Activated CD8-positive, alpha-beta T cell treated with anti-CD3 and anti-CD28 coated beads for 36 hours (primary cell): ENCODE measurements at regions not wholly inside any gene's neighbourhood (a gene's known extent, or its start where the extent isn't known, plus 50 kb on each side); places are given as distances from the start of the nearest gene placed in this dataset.

Source experiments
- ATAC-seq: fragments of 200-7000 bp; cut with Tn5 transposase; one replicate; pipeline ENCODE4 v1.10.0; 2021; ENCODE audit warnings: mild to moderate bottlenecking, moderate library complexity
- CTCF ChIA-PET: fragments of 350-600 bp; sonication (Branson Sonifier 250); formaldehyde crosslinking; loops from one replicate; lab custom pipeline; 2021; ENCODE audit warnings: antibody characterized with exemption; lab: Charles Lee
- POLR2A ChIA-PET: fragments of 350-600 bp; sonication (Branson Sonifier 250); formaldehyde crosslinking; loops from one replicate; lab custom pipeline; 2021; ENCODE audit warnings: antibody characterized with exemption; lab: Charles Lee
- DNase-seq: peaks from one replicate; pipeline ENCODE4 v3.0.0-alpha.2; 2020
- H3K27ac Mint-ChIP-seq: one replicate; pipeline ENCODE4 v1.8.0; 2021; ENCODE audit warnings: mild to moderate bottlenecking, mixed read lengths
- H3K27me3 Mint-ChIP-seq: one replicate; pipeline ENCODE4 v1.8.0; 2021; ENCODE audit warnings: mixed read lengths
- H3K36me3 Mint-ChIP-seq: one replicate; pipeline ENCODE4 v1.8.0; 2021; ENCODE audit warnings: low read depth, mixed read lengths
- H3K4me1 Mint-ChIP-seq: one replicate; pipeline ENCODE4 v1.8.0; 2021; ENCODE audit warnings: low read depth, mixed read lengths
- H3K4me3 Mint-ChIP-seq: one replicate; pipeline ENCODE4 v1.8.0; 2021; ENCODE audit warnings: mild to moderate bottlenecking, moderate library complexity, mixed read lengths
- H3K9me3 Mint-ChIP-seq: one replicate; pipeline ENCODE4 v1.8.0; 2021; ENCODE audit warnings: mixed read lengths
- intact Hi-C: fragments of 100-400 bp; cut with micrococcal nuclease; formaldehyde crosslinking; loops from one replicate; pipeline ENCODE4 v1.10.0; 2022
- TF ChIP-seq, protein P1 (sequence below): fragments of 200-600 bp; IDR thresholded peaks from one replicate; pipeline ENCODE4 v1.8.0; 2022; ENCODE audit warnings: antibody characterized with exemption, mild to moderate bottlenecking

DNA sequence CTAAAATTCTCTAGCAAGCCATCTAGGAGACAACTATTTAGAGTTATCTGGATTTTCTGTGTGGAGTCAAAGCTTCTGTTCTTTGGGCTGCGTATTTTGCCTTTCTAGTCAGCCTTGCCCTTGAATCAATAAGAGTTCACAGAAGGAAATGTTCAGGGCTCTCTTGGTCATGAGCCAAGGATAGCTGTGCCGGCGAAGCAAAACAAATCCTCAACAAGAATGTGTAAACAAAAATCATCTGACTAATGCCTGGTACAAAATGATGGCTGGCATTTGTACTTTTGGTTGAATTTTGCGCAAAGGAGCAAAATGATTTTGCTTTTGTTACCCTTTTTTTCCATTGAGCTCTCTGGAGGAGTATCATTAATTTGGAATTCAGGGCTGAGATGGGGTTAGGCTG, 171.1 kb downstream of the DACT1 start:
- intact Hi-C loops: no loop called here
- H3K36me3 Mint-ChIP-seq: no peaks in the 10 kb centered on the region
- ATAC-seq: no peak
- no peaks in the 10 kb centered on the region for H3K4me1 Mint-ChIP-seq
- no peak for DNase-seq
- H3K9me3 Mint-ChIP-seq: no peaks in the 10 kb centered on the region
- H3K27me3 Mint-ChIP-seq: peaks cover 4% of the 10 kb centered on the region
- no peak overlapping the region for H3K27ac Mint-ChIP-seq
- TF ChIP-seq, protein P1, sequence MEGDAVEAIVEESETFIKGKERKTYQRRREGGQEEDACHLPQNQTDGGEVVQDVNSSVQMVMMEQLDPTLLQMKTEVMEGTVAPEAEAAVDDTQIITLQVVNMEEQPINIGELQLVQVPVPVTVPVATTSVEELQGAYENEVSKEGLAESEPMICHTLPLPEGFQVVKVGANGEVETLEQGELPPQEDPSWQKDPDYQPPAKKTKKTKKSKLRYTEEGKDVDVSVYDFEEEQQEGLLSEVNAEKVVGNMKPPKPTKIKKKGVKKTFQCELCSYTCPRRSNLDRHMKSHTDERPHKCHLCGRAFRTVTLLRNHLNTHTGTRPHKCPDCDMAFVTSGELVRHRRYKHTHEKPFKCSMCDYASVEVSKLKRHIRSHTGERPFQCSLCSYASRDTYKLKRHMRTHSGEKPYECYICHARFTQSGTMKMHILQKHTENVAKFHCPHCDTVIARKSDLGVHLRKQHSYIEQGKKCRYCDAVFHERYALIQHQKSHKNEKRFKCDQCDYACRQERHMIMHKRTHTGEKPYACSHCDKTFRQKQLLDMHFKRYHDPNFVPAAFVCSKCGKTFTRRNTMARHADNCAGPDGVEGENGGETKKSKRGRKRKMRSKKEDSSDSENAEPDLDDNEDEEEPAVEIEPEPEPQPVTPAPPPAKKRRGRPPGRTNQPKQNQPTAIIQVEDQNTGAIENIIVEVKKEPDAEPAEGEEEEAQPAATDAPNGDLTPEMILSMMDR: no peak
- ChIA-PET CTCF (no interaction called here), POLR2A (no interaction called here)
- no peak overlapping the region for H3K4me3 Mint-ChIP-seq

DNA sequence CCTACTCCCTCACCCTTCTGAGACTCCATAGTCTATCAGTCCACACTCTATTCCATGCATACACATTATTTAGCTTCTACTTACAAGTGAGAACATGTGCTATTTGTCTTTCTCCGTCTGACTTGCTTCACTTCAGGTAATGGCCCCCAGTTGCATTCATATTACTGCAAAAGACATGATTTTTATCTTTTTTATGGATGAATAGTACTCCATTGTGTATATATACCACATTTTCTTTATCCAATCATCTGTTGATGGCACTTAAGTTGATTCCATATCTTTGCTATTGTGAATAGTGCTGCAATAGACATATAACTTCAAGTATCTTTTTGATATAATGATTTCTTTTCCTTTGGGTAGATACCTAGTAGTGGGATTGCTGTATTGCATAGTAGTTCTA, 171.8 kb downstream of the DACT1 start:
- no peaks in the 10 kb centered on the region for H3K36me3 Mint-ChIP-seq
- peaks cover 4% of the 10 kb centered on the region for H3K27me3 Mint-ChIP-seq
- ChIA-PET CTCF (no interaction called here), POLR2A (no interaction called here)
- no peak overlapping the region for H3K27ac Mint-ChIP-seq
- TF ChIP-seq, protein P1: no peak
- H3K9me3 Mint-ChIP-seq: no peaks in the 10 kb centered on the region
- no peak overlapping the region for H3K4me3 Mint-ChIP-seq
- intact Hi-C loops: no loop called here
- ATAC-seq: no peak
- DNase-seq: no peak
- H3K4me1 Mint-ChIP-seq: no peaks in the 10 kb centered on the region

DNA sequence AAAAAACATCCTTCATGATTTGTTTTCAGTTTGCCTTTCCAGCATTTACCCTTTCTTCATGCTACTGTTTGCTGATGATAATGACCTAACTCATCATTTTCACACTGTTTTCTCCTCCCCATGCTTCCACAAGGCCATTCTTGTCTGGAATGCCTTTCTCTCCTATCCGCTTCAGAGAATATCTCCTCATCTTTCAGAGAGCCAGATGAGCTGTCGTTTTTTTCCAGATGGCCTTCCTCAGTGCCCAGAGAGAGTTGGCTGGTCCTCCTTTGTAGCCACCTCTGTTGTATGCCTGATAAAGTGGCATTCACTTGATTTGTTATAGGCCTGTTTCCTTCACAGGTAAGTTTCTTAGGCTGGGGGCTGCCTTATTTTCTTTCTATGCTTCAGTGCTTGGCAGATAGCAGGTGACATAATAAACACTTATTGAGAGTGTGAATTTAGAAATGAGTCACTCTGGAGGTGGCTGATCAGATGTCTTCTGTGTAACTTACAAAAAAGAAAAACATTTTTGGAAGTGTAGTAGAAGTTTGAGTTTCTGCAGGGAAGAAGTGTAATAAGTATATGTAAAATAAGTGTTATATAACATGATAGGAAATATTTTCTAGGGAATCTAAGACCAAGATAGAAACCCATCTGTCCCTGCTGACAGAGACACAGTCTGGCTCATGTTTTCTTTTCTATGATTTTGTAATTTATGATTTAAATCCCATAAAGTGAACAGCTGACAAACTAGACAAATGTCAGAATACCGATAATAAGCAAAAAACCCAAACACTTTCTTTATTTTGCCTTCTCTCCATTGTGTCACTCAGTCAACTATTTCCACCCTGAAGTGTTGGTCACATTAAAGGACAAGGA, 174.5 kb downstream of the DACT1 start:
- POLR2A ChIA-PET: no interaction called here
- DNase-seq (no peak), ATAC-seq (no peak)
- TF ChIP-seq, protein P1: no peak
- no peaks in the 10 kb centered on the region for H3K27me3 Mint-ChIP-seq
- no peaks in the 10 kb centered on the region for H3K9me3 Mint-ChIP-seq
- intact Hi-C loops: no loop called here
- H3K4me3 Mint-ChIP-seq: no peak overlapping the region
- no peak overlapping the region for H3K27ac Mint-ChIP-seq
- no peaks in the 10 kb centered on the region for H3K36me3 Mint-ChIP-seq
- CTCF ChIA-PET: no interaction called here
- H3K4me1 Mint-ChIP-seq: no peaks in the 10 kb centered on the region

DNA sequence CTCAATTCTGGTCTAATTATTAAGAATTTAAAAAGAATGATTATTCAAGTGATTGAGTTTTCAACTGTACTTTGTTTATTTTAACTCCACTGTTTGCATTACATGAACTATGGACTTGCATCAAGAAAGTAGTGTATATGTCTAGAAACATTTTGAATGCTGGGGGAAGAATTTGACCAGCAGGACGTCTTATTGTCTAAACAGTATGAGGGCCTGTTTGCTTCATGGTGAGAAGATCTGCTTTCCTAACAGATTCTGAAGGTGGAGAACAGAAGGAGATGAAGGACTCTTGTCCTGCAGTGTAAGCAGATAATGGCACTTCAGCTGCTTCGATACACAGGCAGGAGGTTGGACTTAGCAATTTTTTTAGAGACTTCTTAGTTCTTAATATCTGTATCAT, 176.0 kb downstream of the DACT1 start:
- Mint-ChIP-seq H3K4me1 (no peaks in the 10 kb centered on the region), H3K9me3 (no peaks in the 10 kb centered on the region), H3K4me3 (no peak overlapping the region), H3K36me3 (no peaks in the 10 kb centered on the region), H3K27me3 (no peaks in the 10 kb centered on the region), H3K27ac (no peak overlapping the region)
- no peak for DNase-seq
- intact Hi-C loops: no loop called here
- ChIA-PET POLR2A (no interaction called here), CTCF (no interaction called here)
- ATAC-seq: no peak
- TF ChIP-seq, protein P1: no peak

DNA sequence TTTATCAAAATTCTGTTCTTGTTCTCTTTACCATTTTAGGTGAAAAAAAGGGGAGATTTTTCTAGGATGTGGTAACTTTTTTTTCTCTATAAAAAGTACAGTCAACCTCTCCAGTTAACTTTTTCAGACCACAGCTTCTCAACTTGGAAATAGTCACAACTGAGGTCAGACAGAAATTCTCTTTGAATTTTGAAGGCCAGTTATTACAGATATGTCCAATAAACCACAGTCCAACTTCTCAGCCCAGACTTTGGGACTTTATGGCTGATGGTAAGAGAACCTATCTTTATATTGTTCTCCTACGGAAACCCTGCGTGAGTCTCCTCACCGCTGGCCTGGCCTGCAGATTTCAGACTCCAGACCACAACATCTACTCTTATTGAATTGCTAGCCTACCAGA, 176.7 kb downstream of the DACT1 start:
- ATAC-seq: no peak
- POLR2A ChIA-PET: no interaction called here

More for the DNA sequence above, 176.7 kb downstream of the DACT1 start:
- Mint-ChIP-seq H3K9me3 (no peaks in the 10 kb centered on the region), H3K27me3 (no peaks in the 10 kb centered on the region), H3K27ac (no peak overlapping the region), H3K4me1 (no peaks in the 10 kb centered on the region), H3K4me3 (no peak overlapping the region), H3K36me3 (no peaks in the 10 kb centered on the region)
- intact Hi-C loops: no loop called here
- CTCF ChIA-PET: no interaction called here
- TF ChIP-seq, protein P1: no peak
- DNase-seq: no peak
